ENCODE measurements at regions not wholly inside any gene's neighbourhood (a gene's known extent, or its start where the extent isn't known, plus 50 kb on each side); places are given as distances from the start of the nearest gene placed in this dataset.

DNA sequence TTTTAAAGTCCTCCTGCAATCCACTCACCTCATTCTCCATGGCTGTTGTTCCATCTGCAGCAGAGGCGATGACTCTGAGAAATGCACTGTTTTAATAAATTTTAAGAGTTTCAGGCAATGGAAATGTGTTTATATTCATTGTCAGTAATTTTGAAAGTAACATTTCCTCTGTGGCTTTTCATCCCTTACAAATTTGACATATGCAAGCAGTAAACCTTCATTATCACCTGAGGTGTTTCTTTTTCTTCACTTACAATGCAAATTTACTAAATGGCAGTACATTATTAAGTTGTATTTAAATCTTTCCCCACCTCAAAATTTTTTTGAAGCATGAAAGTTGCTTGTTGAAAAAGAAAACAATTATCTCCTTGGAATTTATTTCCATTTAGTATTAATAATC, 136.9 kb downstream of the DIRAS2 start:
- TF ChIP-seq, protein P1, sequence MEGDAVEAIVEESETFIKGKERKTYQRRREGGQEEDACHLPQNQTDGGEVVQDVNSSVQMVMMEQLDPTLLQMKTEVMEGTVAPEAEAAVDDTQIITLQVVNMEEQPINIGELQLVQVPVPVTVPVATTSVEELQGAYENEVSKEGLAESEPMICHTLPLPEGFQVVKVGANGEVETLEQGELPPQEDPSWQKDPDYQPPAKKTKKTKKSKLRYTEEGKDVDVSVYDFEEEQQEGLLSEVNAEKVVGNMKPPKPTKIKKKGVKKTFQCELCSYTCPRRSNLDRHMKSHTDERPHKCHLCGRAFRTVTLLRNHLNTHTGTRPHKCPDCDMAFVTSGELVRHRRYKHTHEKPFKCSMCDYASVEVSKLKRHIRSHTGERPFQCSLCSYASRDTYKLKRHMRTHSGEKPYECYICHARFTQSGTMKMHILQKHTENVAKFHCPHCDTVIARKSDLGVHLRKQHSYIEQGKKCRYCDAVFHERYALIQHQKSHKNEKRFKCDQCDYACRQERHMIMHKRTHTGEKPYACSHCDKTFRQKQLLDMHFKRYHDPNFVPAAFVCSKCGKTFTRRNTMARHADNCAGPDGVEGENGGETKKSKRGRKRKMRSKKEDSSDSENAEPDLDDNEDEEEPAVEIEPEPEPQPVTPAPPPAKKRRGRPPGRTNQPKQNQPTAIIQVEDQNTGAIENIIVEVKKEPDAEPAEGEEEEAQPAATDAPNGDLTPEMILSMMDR (IDR thresholded peaks at IDR 0.05; ENCODE audit: insufficient read depth, low read length, poor library complexity, severe bottlenecking), result no peak
- no peak for TF ChIP-seq EZH2phosphoT487 (conservative IDR thresholded peaks at IDR 0.05; ENCODE audit: low read length)

Measured in SU-DHL-6 (cell line).